ENCODE measurements at regions not wholly inside any gene's neighbourhood (a gene's known extent, or its start where the extent isn't known, plus 50 kb on each side); places are given as distances from the start of the nearest gene placed in this dataset.

DNA sequence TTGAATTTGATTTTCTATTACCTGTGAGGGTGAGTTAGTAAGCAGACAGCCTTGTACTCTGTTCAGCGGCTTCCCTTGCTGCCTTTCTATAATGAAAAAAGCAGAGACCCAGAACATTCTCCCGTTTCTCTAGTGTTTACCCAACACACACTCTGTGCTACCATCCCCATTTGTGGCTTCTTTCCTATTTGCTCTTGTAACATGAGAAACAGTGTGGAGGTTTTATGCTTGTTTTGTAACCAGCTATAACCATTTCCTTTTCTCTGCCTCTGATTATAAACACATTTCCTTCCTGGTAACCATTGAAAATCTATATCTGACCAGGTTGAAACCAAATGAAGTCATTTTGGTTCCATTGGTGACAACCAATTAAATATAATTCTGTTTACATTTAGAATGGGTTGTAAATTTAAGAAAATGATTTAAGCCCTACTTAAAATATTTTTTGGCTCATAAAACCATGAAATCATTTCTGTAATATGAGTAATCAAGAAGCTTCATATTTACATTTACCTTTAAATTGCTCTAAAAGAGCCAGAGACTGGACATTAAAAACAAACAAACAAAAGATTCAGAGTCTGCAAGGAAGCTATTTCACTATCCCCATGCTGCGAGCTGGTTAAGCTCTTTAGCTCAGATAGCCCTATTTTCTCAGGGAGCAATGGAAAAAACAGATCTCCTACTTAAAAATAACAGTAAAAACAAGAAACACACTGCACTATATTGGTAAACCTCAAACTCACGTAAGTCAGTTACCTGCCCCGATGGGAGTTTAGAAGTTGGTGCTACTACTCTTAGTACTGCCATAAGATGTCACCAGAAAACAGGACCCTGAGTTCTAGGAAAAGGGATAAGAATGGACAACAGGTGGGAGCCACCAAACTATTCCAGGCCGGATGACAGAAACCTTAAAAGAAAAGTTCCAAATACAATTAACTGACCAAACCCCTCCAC is 206.5 kb upstream of the EEA1 start:
- DNase-seq = peak; percentile 25 to 64

DNA sequence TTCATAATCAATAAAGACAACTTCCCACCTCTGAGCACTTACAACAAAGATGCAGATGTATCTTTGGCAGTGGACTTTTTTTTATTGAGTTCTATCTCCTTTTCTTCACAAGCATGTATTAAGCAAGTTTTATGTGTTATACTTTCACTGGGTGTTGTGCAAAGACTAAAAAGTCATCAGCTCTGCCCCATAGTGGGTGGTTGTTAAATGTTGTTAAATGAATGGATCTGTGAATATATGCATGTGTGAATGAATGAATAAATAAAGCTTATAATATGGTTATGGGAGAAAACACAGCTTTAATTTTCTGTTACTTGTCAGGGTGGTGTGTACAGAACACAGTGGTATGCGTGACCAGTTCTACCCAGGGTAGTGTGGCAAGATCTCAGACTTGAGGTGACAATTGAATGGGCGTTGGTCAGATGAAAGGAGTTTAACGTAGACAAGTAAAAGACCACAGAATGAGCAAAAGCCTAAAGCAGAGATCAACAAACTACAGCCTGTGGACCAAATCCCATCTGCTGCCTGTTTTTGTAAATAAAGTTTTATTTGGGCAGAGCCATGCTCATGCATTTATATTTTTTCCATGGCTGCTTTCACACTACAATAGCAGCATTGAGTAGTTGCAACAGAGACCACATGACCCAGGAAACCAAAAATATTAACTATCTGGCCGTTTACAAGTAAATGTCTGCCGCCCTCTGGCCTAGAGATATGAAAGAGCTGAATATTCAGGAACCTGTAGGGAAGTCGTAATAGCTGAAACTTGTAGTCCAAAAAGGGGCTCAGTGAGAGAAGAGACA is 207.4 kb upstream of the EEA1 start:
- DNase-seq = no peak

DNA sequence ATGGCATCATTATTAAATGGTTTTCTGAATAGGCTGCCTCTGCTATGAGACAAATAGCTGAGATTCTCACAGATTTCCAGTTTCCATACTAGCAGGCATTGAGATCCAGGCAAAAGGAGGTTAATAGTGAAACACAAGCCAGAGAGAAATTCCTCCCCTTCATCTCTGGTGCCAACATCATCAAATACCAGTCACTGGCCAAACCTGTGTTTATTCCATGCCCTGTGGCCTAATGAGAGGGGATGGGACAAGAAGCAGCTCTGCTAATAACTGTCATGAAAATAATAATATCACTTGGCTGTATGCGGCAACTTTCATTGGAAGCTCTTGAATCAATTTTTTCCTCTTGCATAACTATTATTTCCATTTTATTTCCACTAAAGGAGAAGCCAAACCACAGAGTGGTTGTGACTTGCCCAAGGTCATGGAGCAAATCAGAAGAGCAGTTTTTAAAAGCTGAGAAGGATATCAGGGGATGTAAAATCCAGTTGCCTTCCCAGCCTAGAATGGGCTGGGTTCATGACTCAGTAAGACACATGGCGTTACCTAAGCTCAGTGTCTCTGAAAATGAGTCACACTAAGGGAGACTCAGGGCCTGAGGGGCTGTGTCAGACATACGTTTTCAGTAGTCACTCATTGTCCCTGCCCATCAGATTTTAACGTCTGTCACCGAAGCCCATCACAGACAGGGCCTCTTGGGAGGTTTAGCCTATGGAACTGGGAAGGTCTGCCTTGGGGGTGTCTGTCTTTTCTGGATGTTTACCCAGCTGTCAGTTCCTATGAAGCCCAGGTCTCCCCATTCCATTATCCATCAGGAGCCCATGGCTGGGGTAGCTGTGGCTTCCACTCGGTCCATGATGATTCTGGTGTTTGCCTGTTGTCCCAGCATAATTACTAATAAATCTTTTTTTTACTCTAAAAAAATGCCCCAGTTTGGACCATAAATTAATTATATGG is 208.8 kb upstream of the EEA1 start:
- DNase-seq = no peak

DNA sequence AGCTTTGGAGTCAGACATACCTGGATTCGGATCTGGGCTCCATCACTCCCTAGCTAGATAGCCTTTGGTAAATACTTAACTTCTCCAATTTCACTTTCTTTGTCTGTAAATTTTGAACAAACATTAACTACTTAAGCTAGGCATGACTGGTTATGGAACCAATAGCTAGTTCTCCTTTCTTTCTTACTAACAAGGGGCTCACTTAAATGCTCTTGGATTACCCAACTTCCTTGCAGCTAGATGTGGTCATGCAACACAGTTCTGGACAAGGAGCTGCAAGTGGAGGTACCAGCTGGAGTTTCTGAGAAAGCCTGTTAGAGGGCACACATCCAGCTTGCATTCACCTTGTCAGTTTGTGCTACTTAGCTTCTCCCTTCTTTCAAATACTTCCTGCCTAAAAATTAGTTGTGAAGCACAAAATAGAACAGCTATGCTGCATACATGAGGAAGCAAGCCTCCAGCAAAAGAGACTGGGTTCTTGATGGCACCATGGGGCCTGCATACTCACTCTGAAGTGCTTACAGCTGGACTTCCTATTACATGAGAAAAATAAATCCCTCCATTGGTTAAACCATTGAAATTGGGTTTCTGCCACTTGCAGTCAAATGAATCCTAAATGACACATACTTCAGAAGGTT is 210.1 kb upstream of the EEA1 start:
- DNase-seq = no peak

DNA sequence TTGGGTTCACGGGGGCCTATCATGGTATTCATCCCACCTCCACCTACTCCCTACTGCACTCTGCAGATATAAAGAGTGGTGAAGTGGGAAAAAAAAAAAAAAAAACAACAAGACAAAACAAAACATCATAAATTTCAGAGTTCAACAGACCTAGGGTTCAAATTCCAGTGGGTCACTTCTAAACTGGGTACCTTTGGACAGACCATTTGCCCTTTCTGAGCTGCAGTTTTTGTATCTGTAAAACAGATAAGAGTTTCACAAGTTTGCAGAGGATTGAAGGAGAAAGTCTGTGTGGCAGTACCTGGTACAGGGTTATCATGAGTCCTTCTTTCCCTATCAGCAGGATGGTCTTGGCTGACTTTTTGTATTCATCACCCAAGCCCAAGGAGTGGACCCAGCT is 211.2 kb upstream of the EEA1 start:
- DNase-seq = no peak

DNA sequence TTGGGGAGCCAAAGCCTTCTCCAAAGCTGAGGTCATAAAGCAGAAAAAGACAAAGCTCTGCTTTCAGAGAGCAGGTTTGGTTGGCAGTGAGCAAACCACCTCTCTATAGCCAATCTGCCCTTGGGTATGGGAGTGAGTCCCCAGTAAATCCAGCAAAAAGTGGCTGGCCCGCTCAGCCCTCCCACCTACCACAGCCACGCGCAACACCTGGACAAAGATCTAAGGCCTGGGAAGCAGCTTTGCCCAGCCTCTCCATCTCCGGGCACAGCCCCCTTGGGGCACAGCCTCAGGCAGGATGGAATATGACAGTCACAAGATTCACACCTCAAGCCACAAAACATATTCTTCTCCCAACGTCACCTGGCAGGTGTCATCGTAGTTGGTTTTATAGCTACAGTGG is 211.7 kb upstream of the EEA1 start:
- no peak for DNase-seq

DNA sequence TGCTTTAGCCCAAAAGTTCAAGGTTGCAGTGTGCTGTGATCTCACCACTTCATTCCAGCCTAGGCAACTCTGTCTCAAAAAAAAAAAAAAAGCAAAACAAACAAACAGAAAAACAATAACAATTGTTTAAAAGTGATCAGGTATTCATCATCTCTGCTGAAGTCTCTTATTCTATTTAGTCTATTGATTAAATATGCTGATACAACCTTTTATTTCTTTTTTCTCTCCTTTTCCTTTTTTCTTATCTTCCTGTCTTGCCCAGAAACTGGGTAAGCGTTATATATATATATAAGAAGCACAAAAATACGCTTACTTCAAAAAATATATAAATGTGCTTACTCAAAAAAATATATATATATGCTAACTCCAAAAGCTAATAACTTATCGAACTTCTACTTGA is 213.8 kb upstream of the EEA1 start:
- no peak for DNase-seq

DNA sequence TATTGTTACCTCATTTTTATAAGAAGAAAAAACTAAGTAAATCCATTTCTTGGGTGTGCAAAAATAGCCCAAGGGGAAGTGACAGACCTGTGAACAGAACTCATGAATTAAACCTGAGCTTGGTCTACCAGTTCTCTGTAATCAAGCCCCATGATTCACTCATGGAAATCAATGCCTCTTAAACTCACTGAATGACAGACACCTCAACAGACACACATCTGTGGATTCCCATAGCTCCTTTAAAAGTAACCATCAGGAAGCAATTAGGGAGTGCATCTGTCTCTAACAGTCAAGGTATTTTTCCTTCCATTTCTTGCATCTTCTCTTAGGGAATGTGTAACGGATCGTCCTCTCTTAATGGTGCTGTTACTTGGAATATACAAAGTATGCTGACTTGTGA is 215.0 kb upstream of the EEA1 start:
- no peak for DNase-seq

DNA sequence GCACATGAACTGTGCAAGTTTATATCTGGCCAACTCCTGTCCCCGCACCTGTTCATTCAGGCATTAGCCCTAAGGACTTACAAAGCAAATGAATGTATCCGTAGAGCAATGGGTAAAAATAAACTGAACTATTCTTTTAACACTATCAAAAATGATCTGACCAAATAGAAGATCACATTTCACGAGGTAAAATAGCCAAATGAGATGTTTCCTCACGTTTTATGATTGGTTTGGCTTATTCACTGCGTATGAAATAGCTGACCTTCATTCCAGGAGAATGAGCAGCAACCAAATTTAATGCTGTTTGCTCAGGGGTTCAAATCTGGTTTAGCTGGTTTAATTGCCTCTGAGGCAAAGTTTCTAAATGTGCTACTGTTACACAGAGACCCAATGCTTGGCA is 216.0 kb upstream of the EEA1 start:
- DNase-seq = no peak

DNA sequence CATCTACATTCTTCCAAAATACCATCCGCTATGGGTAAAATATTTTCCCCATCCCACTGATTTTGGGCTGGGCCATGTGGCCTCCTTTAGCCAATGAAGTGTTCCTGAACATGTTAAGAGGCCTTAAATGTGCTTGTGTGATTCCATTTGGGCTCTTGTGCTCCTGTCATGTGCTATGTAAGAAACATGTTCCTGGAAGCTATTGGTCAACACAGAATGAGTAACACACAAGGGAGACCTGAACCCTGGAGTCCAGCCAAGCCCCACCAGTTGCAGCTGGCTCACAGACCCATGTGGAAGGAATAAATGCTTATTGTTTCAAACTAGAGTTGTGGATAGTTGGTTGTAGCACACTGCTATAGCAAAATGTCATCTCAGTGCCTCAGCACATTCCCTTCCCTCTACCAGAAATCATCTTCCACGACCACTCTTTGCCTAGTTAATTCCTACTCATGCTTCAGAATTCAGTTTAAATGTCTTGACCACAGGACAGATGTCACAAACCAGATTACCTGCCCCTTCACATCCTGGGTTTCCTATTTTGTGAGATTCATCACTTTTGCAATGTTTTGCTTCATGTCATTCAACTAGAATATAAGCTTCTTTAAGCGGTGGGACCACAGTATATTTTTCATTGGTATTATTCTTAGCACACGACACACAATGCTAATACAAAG is 217.3 kb upstream of the EEA1 start:
- no peak for DNase-seq

DNA sequence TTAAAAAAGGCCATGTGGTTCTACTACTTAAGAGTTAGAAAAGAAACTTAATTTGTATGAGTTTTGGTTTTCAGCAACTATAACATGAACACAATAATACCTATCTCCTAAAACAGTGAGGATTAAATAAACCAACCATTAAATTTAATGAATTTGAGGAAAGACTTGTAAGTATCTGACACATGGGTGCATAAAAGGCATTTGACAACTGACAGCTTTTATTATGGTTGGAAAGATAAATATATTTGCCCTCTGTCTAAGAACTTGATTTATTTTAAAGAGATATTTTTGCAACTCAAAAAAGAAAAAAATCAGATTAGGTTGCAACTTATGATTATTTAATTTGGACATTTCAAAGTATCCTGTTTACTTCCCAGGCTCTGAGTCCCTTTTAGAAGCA is 217.9 kb upstream of the EEA1 start:
- no peak for DNase-seq

DNA sequence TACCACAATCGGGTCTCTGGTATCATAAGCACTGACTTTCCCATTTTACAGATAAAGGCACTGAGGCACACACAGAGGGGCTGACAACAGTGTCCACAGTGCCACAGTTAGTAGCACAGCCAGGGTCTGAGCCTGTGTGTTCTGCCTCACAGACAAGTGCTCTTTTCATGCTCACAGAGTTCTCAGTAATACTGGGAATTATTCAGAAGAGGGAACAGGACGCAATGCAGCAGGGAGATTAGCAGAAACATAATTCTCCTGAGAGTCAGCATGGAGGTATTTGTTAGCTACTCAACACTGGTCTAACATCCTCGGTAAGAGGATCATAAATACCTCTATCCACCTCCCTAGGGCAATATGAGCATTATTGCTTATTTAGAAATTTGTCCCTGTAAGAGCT is 219.3 kb upstream of the EEA1 start:
- DNase-seq = no peak

DNA sequence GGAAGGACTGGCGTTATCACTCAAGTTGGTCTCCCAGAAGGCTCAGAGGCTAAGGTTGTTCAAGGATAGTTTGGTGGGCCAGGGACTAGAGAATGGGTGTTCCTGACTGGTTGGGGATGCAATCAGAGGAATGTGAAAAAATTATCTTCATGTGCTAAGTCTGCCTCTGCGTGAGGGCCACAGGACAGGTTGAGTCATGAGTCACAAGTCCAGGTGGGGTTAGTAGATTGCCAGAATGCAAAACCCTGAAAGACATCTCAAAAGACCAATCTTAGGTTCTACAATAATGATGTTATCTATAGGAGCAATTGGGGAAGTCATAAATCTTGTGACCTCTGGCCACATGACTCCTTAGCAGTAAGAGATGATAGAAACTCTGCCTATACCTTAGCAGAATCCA is 220.1 kb upstream of the EEA1 start:
- no peak for DNase-seq

DNA sequence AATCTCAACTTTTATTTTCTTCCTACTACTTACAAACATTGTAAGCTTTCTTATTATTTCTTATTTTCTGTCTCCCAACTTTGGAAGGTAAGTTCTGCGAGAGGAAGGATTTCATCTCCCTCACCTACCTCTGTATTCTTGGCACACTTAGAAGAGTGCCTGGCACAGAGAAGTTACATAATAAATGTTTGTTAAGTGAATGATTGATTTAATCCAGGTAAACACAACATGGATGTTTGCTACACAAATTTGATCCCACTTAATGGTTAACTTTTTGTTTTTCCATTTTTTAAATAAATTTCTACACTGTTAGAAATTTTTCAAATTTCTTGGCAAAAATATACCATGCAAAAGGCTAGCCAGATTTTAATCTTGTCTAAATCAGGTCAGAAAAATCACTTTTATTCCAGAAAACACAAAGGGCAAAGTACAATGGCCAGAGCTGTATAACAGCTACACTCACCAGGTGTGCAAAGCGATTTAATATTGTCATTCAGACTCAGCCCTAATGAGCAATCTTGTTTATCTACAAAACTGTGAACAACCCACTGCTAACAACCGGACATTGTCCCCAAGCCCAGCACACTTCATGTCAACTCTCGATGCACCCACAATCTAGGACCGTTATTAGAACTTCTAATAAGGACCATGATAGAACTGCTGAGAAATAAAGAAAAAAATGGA is 222.1 kb upstream of the EEA1 start:
- no peak for DNase-seq

DNA sequence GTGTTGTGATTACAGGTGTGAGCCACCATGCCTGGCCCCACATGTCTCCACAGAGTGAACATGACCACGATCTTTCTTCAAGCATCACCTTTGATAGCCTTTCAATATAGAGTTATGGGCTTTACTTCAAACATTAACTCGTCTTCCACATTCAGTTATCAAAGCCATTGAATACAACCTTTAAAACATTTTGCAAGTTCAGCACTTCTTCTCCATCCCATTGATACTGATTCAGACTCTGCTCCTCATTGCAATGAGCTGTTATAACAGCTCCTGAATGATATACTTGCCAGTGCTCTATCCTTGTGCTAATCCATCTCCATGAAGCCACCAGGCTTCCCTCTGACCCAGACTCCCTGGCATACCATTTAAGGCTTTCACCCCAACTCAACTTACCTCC is 223.5 kb upstream of the EEA1 start:
- no peak for DNase-seq

DNA sequence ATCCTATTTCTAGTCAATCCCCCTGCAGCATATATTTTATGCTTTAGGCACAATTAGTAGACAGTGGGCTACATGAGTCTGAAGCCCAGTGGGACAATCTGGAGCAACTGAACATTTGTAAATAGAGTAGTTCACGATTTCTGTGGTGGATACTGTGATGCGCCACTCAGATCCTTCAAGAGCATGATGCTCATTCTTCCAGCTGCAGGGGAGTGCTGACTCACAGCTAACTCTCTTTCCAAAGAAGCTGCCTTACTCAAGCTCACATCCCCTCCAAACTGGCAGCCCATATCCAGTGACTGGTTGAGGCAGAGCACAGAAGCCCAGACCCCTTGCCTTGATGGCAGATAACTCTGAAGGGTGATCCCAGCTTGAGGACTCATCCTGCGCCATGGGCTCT is 224.2 kb upstream of the EEA1 start:
- DNase-seq = no peak

DNA sequence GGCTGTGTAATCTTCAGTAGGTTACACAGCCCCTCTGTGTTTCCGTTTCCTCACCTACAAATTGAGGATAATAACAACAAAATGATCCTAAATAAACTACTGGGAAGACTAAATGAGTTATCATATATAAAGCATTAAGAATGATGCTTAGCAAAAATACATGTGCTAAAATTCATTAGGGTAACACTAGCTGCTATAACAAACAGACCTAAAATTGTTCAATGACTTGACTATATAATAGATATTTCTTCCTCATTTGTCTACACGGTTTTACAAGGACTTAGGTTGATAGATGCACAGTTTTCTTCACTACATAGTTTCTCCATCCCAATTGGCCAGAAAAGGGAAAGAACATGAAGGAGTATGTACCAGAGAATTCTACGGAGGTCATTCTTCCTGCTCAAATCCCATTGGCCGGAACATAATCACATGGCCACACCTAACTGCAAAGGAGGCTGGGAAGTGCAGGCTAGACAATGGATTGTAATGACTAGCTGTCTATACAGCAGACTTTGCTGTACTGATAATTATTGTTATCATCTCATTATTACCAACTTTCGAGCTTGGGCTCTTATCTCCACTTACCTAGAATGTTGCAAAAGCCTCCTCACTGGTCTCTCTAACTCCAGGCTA is 223.5 kb upstream of the NUDT4 start:
- DNase-seq = no peak

DNA sequence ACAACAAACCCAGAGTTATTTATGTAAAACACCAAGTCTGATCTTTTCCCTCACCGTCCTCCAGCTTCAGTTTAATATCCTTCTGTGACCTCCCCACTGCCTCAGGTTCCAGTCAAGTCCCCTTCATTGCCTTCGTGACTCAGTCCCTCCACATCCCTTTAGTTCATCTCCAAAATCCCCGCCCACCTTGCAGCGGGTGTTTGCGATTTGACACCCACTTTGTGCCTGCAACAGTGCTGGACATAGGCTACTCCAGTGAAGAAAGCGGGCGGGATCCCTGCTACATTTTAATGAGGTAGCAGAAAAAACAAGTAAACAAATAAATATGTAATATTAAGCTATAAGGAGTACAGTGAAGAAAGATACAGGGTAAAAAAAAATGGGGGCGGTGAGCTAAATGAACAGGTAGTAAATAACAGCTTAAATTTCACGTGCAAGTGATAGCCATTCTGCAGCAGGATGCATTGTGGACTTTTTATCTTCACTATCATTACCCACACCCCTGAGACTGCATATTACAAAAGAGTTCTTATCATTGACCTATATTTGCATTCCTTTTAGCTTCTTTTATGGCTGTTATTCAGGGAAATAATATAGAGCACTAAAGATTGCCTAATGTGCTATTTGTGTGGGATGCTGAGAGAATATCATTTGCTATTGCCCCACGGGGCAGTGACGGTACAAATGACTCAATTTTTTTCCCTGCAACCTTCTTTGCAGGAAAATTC is 222.8 kb upstream of the NUDT4 start:
- DNase-seq = no peak

DNA sequence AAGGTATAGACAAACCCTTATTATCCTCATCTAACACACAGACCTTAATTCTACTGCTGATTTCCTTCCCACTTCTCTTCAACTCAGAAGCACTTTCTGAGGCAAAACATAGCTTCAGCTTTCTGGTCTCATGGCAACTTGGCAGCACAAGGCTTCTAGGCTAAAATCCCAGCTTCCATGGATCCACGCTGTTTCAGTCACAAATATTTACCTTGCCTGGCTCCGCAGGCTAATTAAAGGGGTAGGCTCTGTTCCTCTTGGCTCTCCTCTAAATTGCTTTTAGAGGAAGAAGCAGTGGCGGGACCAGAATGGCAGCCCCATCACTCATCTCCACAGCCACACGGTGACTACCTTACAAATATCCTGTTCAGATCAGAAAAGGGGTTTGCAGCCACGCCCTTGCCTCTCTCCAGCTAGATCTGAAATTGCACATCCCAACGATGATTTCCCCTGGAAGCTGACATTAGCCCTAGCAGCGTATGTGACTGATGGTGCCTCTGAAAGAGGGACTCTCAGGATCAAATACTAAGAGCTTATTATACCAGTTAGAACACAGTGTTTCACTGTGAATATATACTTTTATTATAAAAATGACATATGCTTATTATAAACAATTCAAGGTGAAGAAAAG is 221.5 kb upstream of the NUDT4 start:
- no peak for DNase-seq

DNA sequence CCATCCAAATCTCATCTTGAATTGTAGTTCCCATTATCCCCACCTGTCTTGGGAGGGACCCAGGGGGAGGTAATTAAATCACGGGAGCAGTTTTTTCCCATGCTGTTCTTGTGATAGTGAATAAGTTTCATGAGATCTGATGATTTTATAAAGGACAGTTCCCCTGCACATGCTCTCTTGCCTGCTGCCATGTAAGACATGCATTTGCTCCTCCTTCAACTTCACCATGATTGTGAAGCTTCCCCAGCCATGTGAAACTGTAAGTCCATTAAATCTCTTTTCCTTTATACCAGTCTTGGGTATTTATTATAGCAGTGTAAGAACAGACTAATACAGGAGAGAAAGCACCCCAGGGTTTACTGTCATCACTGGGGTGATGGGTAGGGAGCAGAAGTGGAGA is 220.4 kb upstream of the NUDT4 start:
- no peak for DNase-seq
